ENCODE measurements at regions not wholly inside any gene's neighbourhood (a gene's known extent, or its start where the extent isn't known, plus 50 kb on each side); places are given as distances from the start of the nearest gene placed in this dataset.

GRCh38 chr5:5558102-5558501 lies 135.6 kb downstream of the ICE1 start:
- Histone ChIP-seq H4K91ac (ENCODE audit: insufficient read length, low read depth, low read length) (no peak overlapping the region), H3K4me2 (ENCODE audit: insufficient read depth, insufficient read length, low read length) (no peak overlapping the region), H4K5ac (ENCODE audit: insufficient read length, low read depth, low read length) (no peak overlapping the region), H3K18ac (ENCODE audit: insufficient read length, low read depth, low read length) (no peak overlapping the region), H4K20me1 (ENCODE audit: control insufficient read depth, insufficient read depth, insufficient read length) (no peaks in the 10 kb centered on the region), H3K27ac (ENCODE audit: insufficient read length, low read depth, low read length) (no peak overlapping the region), H3K9me3 (ENCODE audit: control insufficient read depth, low read depth, low read length) (no peaks in the 10 kb centered on the region), H3K9ac (ENCODE audit: extremely low read depth, insufficient read length, low read length) (no peak overlapping the region), H3K23ac (ENCODE audit: insufficient read length, low read depth, low read length) (no peak overlapping the region), H3K4ac (ENCODE audit: low read depth, low read length) (no peak overlapping the region), H3K79me1 (ENCODE audit: insufficient read depth, low read depth, low read length, poor library complexity, severe bottlenecking) (no peaks in the 10 kb centered on the region), H3K4me1 (ENCODE audit: insufficient read depth, low read length) (no peaks in the 10 kb centered on the region), H2BK15ac (ENCODE audit: low read depth, low read length) (no peak overlapping the region), H2BK5ac (ENCODE audit: insufficient read length, low read length) (no peak overlapping the region), H3K14ac (ENCODE audit: insufficient read depth, low read length) (no peak overlapping the region), H3K56ac (ENCODE audit: insufficient read length, low read depth, low read length) (no peak overlapping the region), H3T11ph (ENCODE audit: low read length) (no peak overlapping the region), H3K27me3 (ENCODE audit: insufficient read depth, low read length) (no peaks in the 10 kb centered on the region), H3K23me2 (ENCODE audit: insufficient read length, low read depth, low read length, poor library complexity, severe bottlenecking) (no peaks in the 10 kb centered on the region), H2AFZ (ENCODE audit: low read length) (no peak overlapping the region), H2BK120ac (ENCODE audit: low read depth, low read length, poor library complexity, severe bottlenecking) (no peak overlapping the region), H2BK12ac (ENCODE audit: insufficient read length, low read depth, low read length) (no peak overlapping the region), H2BK20ac (ENCODE audit: low read depth, low read length, poor library complexity, severe bottlenecking) (no peak overlapping the region), H2AK5ac (ENCODE audit: insufficient read length, low read length) (no peak overlapping the region), H3K79me2 (ENCODE audit: insufficient read depth, low read length) (no peaks in the 10 kb centered on the region), H4K8ac (replicated peaks; ENCODE audit: insufficient read length, low read depth, low read length) (no peak overlapping the region)
- no peaks in the 10 kb centered on the region; the same call in 1 of the 2 replicates for H3K27me3 Mint-ChIP-seq (ENCODE audit: low read depth)
- H3K9me3 Mint-ChIP-seq: peaks cover 13 to 17% of the 10 kb centered on the region in 2 experiments
- DNase-seq: no peak
- no peak for TF ChIP-seq CTCF (conservative IDR thresholded peaks at IDR 0.05)
- H3K36me3 Mint-ChIP-seq (ENCODE audit: insufficient read depth in 1 of 3, low read depth in 3 of 3): peaks cover 10 to 16% (median 11%) of the 10 kb centered on the region in 3 experiments
- H3K4me1 Mint-ChIP-seq: peaks cover 12 to 15% of the 10 kb centered on the region in 2 experiments
- H3K27ac Mint-ChIP-seq: no peak overlapping the region
- no CpG with 5 or more reads among the region's 6 CpGs for WGBS (ENCODE audit: extremely low coverage, insufficient read length, low lambda C conversion rate)
- no peak overlapping the region for H3K4me3 Mint-ChIP-seq
